Activated CD8-positive, alpha-beta T cell treated with anti-CD3 and anti-CD28 coated beads for 36 hours (primary cell): ENCODE measurements at regions not wholly inside any gene's neighbourhood (a gene's known extent, or its start where the extent isn't known, plus 50 kb on each side); places are given as distances from the start of the nearest gene placed in this dataset.

Experiments used
- ATAC-seq: fragments of 200-7000 bp; cut with Tn5 transposase; one replicate; pipeline ENCODE4 v1.10.0; 2021; ENCODE audit warnings: mild to moderate bottlenecking, moderate library complexity
- CTCF ChIA-PET: fragments of 350-600 bp; sonication (Branson Sonifier 250); formaldehyde crosslinking; loops from one replicate; lab custom pipeline; 2021; ENCODE audit warnings: antibody characterized with exemption; lab: Charles Lee
- POLR2A ChIA-PET: fragments of 350-600 bp; sonication (Branson Sonifier 250); formaldehyde crosslinking; loops from one replicate; lab custom pipeline; 2021; ENCODE audit warnings: antibody characterized with exemption; lab: Charles Lee
- DNase-seq: peaks from one replicate; pipeline ENCODE4 v3.0.0-alpha.2; 2020
- H3K27ac Mint-ChIP-seq: one replicate; pipeline ENCODE4 v1.8.0; 2021; ENCODE audit warnings: mild to moderate bottlenecking, mixed read lengths
- H3K27me3 Mint-ChIP-seq: one replicate; pipeline ENCODE4 v1.8.0; 2021; ENCODE audit warnings: mixed read lengths
- H3K36me3 Mint-ChIP-seq: one replicate; pipeline ENCODE4 v1.8.0; 2021; ENCODE audit warnings: low read depth, mixed read lengths
- H3K4me1 Mint-ChIP-seq: one replicate; pipeline ENCODE4 v1.8.0; 2021; ENCODE audit warnings: low read depth, mixed read lengths
- H3K4me3 Mint-ChIP-seq: one replicate; pipeline ENCODE4 v1.8.0; 2021; ENCODE audit warnings: mild to moderate bottlenecking, moderate library complexity, mixed read lengths
- H3K9me3 Mint-ChIP-seq: one replicate; pipeline ENCODE4 v1.8.0; 2021; ENCODE audit warnings: mixed read lengths
- CTCF ChIP-seq: fragments of 200-600 bp; IDR thresholded peaks from one replicate; pipeline ENCODE4 v1.8.0; 2022; ENCODE audit warnings: antibody characterized with exemption, mild to moderate bottlenecking
- intact Hi-C: fragments of 100-400 bp; cut with micrococcal nuclease; formaldehyde crosslinking; loops from one replicate; pipeline ENCODE4 v1.10.0; 2022

- Mint-ChIP-seq H3K9me3 (peaks cover 8% of the 10 kb centered on the region), H3K4me3 (no peak overlapping the region), H3K27ac (no peak overlapping the region), H3K4me1 (no peaks in the 10 kb centered on the region), H3K27me3 (no peaks in the 10 kb centered on the region), H3K36me3 (no peaks in the 10 kb centered on the region)
- TF ChIP-seq CTCF, result no peak
- DNase-seq (no peak), ATAC-seq (no peak)
- ChIA-PET POLR2A (no interaction called here), CTCF (no interaction called here)
- intact Hi-C loops, result no loop called here
Measured at GRCh38 chr1:79568411-79568810, 561.9 kb upstream of the ADGRL4 start.

DNA sequence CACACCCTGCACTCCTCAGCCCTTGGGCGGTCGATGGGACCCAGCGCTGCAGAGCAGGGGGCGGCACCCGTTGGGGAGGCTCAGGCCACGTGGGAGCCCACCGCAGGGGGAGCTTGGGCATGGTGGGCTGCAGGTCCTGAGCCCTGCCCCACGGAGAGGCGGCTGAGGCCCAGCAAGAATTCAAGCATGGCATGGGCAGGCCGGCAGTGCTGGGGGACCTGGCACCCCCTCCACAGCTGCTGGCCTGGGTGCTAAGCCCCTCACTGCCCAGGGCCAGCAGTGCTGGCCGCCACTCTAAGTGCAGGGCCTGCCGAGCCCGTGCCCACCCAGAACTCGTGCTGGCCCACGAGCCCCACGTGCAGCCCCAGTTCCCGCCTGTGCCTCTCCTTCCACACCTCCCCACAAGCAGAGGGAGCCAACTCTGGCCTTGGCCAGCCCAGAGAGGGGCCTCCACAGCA, 555.0 kb upstream of the ADGRL4 start:
- CTCF ChIA-PET, result no interaction called here
- POLR2A ChIA-PET, result no interaction called here
- no peak overlapping the region for H3K27ac Mint-ChIP-seq
- peaks cover 18% of the 10 kb centered on the region for H3K9me3 Mint-ChIP-seq
- intact Hi-C loops, result no loop called here
- no peak for TF ChIP-seq CTCF
- no peaks in the 10 kb centered on the region for H3K4me1 Mint-ChIP-seq
- no peak overlapping the region for H3K4me3 Mint-ChIP-seq
- H3K36me3 Mint-ChIP-seq, result no peaks in the 10 kb centered on the region
- DNase-seq (no peak), ATAC-seq (no peak)
- H3K27me3 Mint-ChIP-seq, result no peaks in the 10 kb centered on the region

- Mint-ChIP-seq H3K9me3 (peaks cover 9% of the 10 kb centered on the region), H3K4me3 (no peak overlapping the region), H3K27me3 (no peaks in the 10 kb centered on the region), H3K4me1 (no peaks in the 10 kb centered on the region), H3K27ac (no peak overlapping the region), H3K36me3 (no peaks in the 10 kb centered on the region)
- ATAC-seq (no peak), DNase-seq (no peak)
- intact Hi-C loops, result no loop called here
- no peak for TF ChIP-seq CTCF
- CTCF ChIA-PET, result no interaction called here
- POLR2A ChIA-PET, result no interaction called here
Measured at GRCh38 chr1:79556189-79556588, 549.7 kb upstream of the ADGRL4 start.

DNA sequence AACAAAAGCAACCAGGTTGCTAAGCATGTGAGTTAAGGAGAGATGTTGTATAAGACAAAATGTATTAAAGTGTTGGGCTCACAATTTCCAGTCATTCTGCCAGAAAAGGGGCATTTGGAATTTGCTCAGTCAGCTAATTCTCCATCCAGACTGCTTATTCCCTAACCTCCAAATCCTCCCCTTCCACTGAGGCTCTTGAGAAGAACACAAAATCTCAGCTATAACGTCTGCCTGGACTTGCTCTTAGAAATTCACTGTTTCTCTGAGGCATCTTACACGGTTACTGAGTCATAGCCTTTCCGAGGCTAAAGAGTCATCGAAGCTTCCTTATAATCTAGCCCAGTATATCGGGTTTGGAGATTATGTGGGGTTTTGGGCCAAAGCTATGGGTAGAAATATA, 548.2 kb upstream of the ADGRL4 start:
- TF ChIP-seq CTCF, result no peak
- DNase-seq, result no peak
- POLR2A ChIA-PET, result no interaction called here
- CTCF ChIA-PET, result no interaction called here
- H3K4me1 Mint-ChIP-seq, result no peaks in the 10 kb centered on the region
- H3K27ac Mint-ChIP-seq, result no peak overlapping the region
- H3K4me3 Mint-ChIP-seq, result no peak overlapping the region
- no peaks in the 10 kb centered on the region for H3K36me3 Mint-ChIP-seq
- no peak for ATAC-seq
- intact Hi-C loops, result no loop called here
- no peaks in the 10 kb centered on the region for H3K27me3 Mint-ChIP-seq
- peaks cover 3% of the 10 kb centered on the region for H3K9me3 Mint-ChIP-seq

GRCh38 chr1:79551321-79551720, 544.8 kb upstream of the ADGRL4 start:
- Mint-ChIP-seq H3K4me3 (no peak overlapping the region), H3K27me3 (no peaks in the 10 kb centered on the region), H3K36me3 (no peaks in the 10 kb centered on the region), H3K27ac (no peak overlapping the region), H3K4me1 (no peaks in the 10 kb centered on the region), H3K9me3 (no peaks in the 10 kb centered on the region)
- no peak for ATAC-seq
- intact Hi-C loops, result no loop called here
- POLR2A ChIA-PET, result no interaction called here
- TF ChIP-seq CTCF, result no peak
- CTCF ChIA-PET, result no interaction called here
- no peak for DNase-seq
